ENCODE measurements at regions not wholly inside any gene's neighbourhood (a gene's known extent, or its start where the extent isn't known, plus 50 kb on each side); places are given as distances from the start of the nearest gene placed in this dataset.

- no peak for TF ChIP-seq CTCF (IDR thresholded peaks at IDR 0.05)
- TF ChIP-seq ZFX (IDR thresholded peaks at IDR 0.05; ENCODE audit: borderline replicate concordance): no peak
Observed at GRCh38 chr5:57836921-57837320, 354.3 kb upstream of the ACTBL2 start.

Data from 22Rv1 (cell line).